Iris pigment epithelial cell (primary cell): ENCODE measurements at regions not wholly inside any gene's neighbourhood (a gene's known extent, or its start where the extent isn't known, plus 50 kb on each side); places are given as distances from the start of the nearest gene placed in this dataset.
A peak's percentile ranks its signal among the peaks of the same experiment; 100 is the strongest.

Experiments used
- DNase-seq: peaks from one replicate; pipeline ENCODE4 v3.0.0-alpha.2; 2011; ENCODE audit warnings: low read depth

DNA sequence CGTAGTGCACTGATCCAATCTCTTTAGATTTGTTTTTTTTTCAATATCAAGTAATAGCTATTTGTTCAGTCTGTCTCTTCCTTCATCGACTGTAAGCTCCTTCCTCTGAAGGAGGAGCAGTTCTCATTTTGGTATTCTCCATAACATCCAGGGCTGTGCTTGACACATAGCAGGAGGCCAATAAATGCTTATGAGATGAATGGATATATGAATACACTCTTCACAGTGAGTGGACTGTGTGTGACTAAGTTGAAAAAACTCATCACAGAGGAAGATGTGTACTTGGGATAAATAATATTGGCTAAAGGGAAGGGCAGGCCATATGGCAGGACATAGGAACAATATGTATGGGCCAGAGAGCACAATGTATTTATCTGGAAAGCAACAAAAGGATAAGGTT, 205.3 kb upstream of the PRICKLE1 start:
- DNase-seq = peak; percentile 30

DNA sequence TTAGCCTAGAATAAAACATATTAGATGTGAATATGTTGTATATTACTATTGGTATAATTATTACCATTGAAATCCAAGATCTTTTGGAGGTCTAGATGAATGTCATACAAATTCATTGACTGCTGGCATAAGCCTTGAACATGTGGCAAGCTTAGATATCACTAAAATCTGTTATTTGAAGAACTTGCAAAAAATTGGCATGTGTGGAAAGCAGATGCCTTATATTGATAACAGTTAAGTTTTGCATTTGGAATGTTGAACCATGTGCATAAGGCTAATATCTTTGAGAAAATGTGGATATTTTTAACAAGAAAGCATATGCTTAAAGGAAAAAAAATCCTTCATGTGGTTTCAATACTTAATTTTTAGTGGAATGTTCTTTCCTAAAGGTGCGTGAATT, 203.6 kb upstream of the PRICKLE1 start:
- DNase-seq = no peak

- DNase-seq = no peak
Measured at GRCh38 chr12:42792265-42792664, 202.7 kb upstream of the PRICKLE1 start.

DNA sequence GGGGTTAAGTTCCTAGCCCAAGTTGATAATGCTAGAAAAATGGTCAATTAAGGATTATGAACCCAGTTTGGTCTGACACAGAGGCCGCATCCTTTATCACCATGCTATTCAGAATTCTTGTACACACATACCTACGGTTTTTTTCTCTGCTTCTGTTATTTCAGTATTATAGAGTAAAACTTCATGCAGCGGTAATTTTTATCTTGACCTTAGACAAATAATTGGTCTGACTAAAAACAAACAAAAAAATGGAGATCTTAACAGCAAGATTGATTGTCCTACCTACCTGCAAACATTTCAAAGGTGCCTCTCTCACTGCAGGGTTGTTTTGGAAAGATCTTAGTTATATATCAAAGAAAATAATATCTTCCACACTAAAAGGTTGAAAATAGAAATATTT, 201.9 kb upstream of the PRICKLE1 start:
- DNase-seq = no peak

DNA sequence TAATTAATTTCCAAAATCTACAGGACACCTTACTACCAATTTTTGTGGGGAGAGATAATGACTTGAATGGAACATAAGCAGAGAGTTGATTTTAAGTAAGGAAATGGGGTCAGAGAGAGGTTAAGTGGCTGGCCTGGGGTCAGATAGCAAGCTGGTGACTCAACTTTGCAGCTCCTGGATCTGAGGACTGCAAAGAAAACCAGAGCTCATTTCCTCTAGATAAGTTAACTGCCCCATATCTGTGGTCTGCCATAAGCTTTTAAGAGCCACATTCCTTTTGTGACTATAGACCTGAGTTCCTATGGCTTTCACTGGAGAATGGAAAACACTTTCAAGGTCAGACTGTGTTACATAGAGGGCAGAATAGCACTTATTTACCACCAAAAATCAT, 201.2 kb upstream of the PRICKLE1 start:
- DNase-seq = peak; percentile 88

GRCh38 chr12:42789808-42790760, 200.5 kb upstream of the PRICKLE1 start:
- DNase-seq = no peak

GRCh38 chr12:42786400-42787148, 197.0 kb upstream of the PRICKLE1 start:
- DNase-seq = no peak

DNA sequence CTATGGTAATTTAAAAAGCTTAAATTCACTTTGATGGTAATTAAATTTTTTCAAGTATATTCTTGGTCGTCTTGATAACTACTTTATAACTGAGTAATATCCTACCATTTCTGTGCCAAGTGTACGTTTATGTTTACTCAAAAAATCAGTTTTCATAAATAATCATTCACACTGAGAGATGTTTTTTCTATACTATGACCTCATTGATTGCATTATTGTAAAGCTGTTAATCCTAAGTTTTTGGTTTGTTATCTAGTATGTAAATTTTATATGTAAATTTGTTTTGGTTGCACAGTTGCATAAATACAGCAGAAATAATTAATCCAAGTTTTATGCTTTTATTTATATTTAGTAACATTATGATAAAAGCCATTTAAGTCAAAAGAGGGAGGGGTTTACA, 196.4 kb upstream of the PRICKLE1 start:
- no peak for DNase-seq

DNA sequence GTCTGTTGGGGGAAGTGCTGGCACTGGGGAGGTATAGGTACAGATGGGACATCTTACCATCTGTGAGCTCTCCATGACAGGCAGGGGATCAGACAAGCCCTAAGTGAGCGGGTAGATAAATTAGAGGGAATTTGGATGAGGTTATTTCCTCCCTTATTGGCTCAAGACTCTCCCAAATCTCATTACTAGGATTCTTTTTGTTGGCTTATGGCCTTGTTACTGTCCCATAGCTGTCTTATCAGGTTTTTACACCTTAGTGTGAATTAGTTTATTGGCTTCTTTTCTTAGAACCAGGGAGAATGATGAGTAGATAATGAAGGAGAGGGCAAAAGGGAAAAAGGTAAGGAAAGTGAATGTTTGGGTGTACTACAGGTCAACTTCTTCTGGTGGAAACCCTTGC, 191.1 kb upstream of the PRICKLE1 start:
- DNase-seq = no peak

DNA sequence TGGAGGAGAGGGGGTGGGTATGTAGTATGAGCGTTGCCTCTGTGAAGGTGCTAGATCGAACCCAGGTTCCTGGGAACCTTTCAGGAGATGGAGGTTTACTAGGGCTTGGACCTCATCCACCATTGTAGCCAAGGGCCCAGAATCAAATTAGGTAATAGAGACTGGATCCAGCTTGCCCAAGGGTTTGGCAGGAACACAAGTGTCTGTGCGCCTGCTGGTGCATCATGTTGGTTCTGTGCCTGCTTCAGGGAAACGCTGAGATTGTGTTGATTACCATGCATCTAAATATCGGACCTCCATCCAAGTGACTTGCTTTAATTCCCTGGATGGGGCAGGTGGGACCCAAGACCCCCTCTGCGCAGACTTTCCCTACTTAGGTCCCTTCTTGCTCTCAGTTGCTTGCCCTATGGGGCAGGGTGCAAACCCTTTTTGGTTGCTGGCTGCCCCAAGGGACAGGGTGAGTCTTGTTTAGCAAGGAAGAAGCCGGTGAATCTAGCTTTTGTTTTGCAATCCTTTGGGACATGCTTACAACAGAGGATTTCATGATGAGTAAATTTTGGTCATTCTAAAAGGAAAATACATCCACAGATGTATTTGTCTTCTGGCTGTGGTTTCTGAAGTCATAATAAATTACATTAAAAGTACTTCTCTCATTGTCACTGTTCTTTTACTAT, 189.8 kb upstream of the PRICKLE1 start:
- no peak for DNase-seq

GRCh38 chr12:42776396-42776795, 186.8 kb upstream of the PRICKLE1 start:
- no peak for DNase-seq

DNA sequence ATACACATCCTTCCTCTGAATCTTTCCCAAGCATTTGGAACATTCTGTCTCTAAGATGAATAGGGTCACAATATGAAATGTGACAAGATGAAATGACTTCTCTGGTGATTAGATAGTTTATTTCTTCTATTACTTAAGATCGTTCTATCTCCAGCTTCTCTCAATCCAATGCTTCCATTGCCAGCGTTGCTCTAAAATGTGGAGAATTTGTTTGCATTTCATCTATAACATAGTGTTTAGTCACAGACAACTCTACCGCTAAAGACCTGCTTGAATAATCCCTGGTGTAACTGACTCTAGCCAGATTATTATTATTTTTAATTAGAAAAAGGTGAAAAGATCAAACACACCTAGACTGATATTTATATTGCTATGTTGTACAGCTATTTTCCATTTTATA, 184.7 kb upstream of the PRICKLE1 start:
- DNase-seq = no peak

DNA sequence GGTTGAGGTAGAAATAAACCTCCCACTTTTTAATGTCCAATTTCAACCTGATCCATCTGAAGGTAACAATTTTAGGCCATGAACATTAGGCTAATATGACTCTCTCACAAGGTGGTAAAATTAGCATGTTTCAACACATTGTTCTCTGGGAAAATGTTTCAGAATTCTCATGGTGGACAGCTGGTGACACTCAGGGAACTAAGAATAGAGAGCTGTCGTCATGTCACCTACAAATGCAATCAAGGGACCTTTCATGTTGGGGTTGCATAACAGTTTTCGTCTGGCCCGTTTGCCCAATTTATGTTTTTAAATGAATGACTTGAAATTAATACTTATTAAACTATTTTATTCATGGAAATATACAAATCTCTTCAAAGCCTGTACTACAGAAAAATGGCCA, 180.7 kb upstream of the PRICKLE1 start:
- no peak for DNase-seq

DNA sequence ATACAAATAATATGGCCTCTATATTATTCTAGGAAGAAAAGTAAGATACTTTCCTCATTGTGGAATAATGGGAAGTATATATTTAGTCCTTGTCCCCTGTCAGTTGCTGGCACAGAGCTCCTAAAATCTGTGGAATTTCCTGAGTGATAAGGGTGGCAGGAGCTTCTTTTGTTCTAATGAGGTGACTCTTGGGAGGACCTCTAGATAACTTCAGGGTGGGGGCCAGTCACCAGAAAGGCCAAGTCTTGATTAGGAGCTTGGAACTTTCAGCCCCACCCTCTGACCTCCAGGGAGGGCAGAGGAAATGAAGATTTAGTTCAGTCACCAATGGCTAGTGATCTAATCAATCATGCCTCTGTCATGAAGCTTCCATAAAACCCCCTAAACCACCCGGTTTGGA, 179.9 kb upstream of the PRICKLE1 start:
- no peak for DNase-seq

DNA sequence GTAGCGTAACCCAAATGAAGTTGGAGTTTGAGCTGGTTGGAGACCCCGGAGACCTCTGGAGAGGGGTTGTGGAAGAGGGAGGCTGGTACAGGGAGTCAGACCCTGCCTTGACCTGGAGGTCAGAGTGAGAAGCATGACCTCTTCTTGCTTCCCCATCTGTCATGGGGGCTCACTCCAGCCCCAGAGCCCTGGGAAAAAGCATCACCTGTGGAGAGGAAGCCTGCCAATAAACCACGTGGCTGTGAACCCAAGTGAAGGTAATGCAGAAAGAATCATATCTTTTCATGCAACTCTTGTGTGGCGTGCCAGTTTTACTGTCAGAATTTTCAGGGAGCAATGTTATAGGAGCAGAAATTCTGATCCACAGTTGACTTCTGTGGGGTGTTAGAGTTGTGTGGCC, 178.5 kb upstream of the PRICKLE1 start:
- DNase-seq = no peak

DNA sequence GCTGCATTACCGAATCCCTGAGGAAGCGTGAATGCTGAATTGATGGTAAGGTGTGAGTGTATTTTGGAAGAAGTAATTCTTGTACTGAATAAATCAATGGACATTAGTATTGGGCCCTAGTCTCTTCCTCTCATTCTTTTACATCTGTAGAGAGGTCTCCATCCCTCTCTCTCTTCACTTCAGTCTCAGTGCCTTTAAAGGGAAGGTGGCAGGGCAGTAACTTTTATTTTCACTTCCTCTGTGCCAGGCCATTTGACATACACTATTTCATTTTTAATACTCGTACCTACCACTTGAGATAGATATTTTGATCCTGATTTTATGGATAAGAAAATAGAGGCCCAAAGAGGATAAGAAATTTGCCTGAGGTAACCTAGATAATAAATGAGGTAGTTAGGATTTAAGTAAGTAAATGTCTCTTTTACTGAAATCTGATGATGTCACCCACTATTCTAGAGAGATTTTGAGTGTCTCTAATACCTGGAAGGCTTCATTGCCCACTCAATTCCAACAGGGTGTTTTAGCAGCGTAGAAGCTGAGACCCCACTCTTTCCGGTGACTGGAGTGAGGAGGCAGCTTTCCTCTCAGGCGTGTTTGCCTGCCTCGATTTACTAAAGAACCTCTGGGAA, 177.9 kb upstream of the PRICKLE1 start:
- DNase-seq = no peak

GRCh38 chr12:42766754-42767153, 177.2 kb upstream of the PRICKLE1 start:
- DNase-seq = no peak

GRCh38 chr12:42766026-42766425, 176.5 kb upstream of the PRICKLE1 start:
- DNase-seq = no peak

DNA sequence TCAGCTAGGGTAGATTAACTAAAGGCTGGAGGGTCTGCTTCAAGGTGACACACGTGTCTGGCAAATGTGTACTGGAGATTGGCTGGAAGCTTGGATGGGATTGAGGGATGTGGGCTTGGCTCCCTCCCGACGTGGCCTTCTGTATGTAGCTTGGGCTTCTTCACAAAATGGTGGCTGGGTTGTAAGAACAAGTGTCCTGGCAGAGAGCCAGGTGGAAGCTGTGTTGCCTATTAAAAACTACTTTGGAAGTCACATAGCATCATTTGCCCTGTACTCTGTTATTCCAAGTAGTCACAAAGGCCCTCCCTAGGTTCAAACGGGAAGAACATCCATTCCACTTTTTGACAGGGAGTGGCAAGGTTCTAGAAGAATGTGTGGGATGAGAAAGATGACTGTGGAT, 174.1 kb upstream of the PRICKLE1 start:
- no peak for DNase-seq

DNA sequence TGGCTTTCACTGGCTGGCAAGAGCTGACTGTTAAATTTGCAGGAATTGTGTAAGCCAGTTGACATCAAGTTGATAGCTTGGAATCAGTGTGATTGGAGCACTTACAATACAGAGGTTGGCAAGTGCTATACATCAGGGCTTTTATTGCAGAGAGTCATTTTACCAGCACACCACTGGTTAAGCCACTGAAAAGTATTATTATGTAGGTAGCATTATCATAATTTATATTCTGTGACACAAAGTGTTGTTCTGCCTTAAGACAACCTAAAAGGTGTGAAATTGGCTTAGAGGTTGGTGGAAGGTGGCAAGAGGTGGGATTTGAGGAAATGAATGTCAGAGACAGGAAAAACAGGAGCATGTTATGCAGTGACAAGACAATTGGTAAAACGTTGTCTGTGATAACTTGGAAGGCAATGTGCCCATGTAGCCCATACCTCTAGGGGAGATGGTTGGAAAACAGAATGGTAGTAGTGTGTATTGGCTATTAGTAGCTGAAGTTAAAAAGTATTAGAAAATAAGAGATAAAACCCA, 172.9 kb upstream of the PRICKLE1 start:
- no peak for DNase-seq

DNA sequence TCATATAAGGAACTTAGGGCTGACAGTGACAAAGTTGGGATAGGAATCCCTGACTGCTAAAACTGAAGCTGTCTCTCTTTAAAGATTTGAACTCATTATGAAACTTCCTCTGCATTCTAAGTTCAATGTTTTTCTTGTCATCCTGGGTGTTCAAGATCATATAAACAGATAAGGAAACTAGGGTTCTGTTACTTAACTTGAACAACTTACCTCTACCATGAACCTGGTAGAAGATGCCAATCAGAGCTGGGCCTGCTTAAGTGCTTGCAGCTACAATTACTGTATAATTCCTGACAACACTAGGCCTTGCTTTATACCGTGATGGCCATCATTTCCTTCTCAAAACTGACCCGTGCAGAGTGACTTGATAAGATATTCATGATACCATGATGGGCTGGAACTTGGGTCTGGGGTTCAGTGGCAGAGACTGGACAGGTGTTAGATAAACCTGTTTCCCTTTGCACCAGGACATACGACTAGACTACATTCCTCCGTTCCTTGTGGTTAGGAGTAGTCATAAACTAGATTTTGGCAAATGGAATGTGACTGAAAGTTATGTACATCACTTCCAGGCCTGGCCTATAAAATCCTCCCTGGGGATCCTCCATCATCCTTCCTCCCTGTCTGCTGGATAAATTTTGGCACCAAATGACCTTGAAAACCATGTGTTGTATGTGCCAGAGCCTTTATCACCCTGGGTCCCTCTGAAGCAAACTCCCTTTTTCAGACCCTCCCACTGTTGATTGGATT, 172.2 kb upstream of the PRICKLE1 start:
- DNase-seq = no peak
